ENCODE measurements at regions not wholly inside any gene's neighbourhood (a gene's known extent, or its start where the extent isn't known, plus 50 kb on each side); places are given as distances from the start of the nearest gene placed in this dataset.

- H3K4me1 ChIP-seq = no peaks in the 10 kb centered on the region
- H3K27me3 ChIP-seq = no peaks in the 10 kb centered on the region
- H3K4me3 ChIP-seq = no peak overlapping the region
- H3K27ac ChIP-seq = no peak overlapping the region
- no peaks in the 10 kb centered on the region for H3K36me3 ChIP-seq
- no peak for TF ChIP-seq POLR2A (IDR thresholded peaks at IDR 0.05)
- TF ChIP-seq CTCF (IDR thresholded peaks at IDR 0.05) = no peak
- no peak for TF ChIP-seq POLR2AphosphoS5 (IDR thresholded peaks at IDR 0.05)
- TF ChIP-seq EP300 (IDR thresholded peaks at IDR 0.05) = no peak
- no peaks in the 10 kb centered on the region for H3K9me3 ChIP-seq
- no peak for DNase-seq (ENCODE audit: low spot score in 2 of 2)
- WGBS = 51% methylated on average over 3 of the region's 3 CpGs
Measured at GRCh38 chr13:54591540-54591939, 1562.9 kb downstream of the OLFM4 start.

- DNase-seq (ENCODE audit: low spot score in 2 of 2) = no peak
- Histone ChIP-seq H3K4me3 (no peak overlapping the region), H3K27ac (no peak overlapping the region), H3K36me3 (no peaks in the 10 kb centered on the region), H3K4me1 (no peaks in the 10 kb centered on the region), H3K9me3 (no peaks in the 10 kb centered on the region), H3K27me3 (no peaks in the 10 kb centered on the region)
- 98% methylated on average over 2 of the region's 2 CpGs for WGBS
- no peak for TF ChIP-seq POLR2A (IDR thresholded peaks at IDR 0.05)
- TF ChIP-seq CTCF (IDR thresholded peaks at IDR 0.05) = no peak
- no peak for TF ChIP-seq EP300 (IDR thresholded peaks at IDR 0.05)
- no peak for TF ChIP-seq POLR2AphosphoS5 (IDR thresholded peaks at IDR 0.05)
Measured at GRCh38 chr13:54592201-54592600, 1563.6 kb downstream of the OLFM4 start.

GRCh38 chr13:54593504-54593903 lies 1564.9 kb downstream of the OLFM4 start:
- H3K4me3 ChIP-seq = no peak overlapping the region

GRCh38 chr13:54597540-54598088 lies 1569.0 kb downstream of the OLFM4 start:
- Histone ChIP-seq H3K9me3 (peaks cover under 1% of the 10 kb centered on the region), H3K4me1 (no peaks in the 10 kb centered on the region), H3K4me3 (no peak overlapping the region), H3K27me3 (no peaks in the 10 kb centered on the region), H3K27ac (no peak overlapping the region), H3K36me3 (no peaks in the 10 kb centered on the region)
- DNase-seq (ENCODE audit: low spot score in 2 of 2) = no peak
- TF ChIP-seq CTCF (IDR thresholded peaks at IDR 0.05) (no peak), EP300 (IDR thresholded peaks at IDR 0.05) (no peak), POLR2A (IDR thresholded peaks at IDR 0.05) (no peak), POLR2AphosphoS5 (IDR thresholded peaks at IDR 0.05) (no peak)
- 72% methylated on average over 4 of the region's 4 CpGs for WGBS

More at GRCh38 chr13:54593504-54593903, 1564.9 kb downstream of the OLFM4 start:
- no peak for DNase-seq (ENCODE audit: low spot score in 2 of 2)
- no peaks in the 10 kb centered on the region for H3K4me1 ChIP-seq
- H3K27ac ChIP-seq = no peak overlapping the region
- TF ChIP-seq POLR2A (IDR thresholded peaks at IDR 0.05) (no peak), EP300 (IDR thresholded peaks at IDR 0.05) (no peak), CTCF (IDR thresholded peaks at IDR 0.05) (no peak), POLR2AphosphoS5 (IDR thresholded peaks at IDR 0.05) (no peak)
- H3K9me3 ChIP-seq = no peaks in the 10 kb centered on the region
- H3K36me3 ChIP-seq = no peaks in the 10 kb centered on the region
- no peaks in the 10 kb centered on the region for H3K27me3 ChIP-seq
- WGBS = no CpG with 5 or more reads among the region's 3 CpGs

- WGBS = 14% methylated on average over 1 of the region's 1 CpG
- peaks cover 6% of the 10 kb centered on the region for H3K9me3 ChIP-seq
- H3K4me1 ChIP-seq = no peaks in the 10 kb centered on the region
- no peak overlapping the region for H3K4me3 ChIP-seq
- no peak for DNase-seq (ENCODE audit: low spot score in 2 of 2)
- H3K27me3 ChIP-seq = no peaks in the 10 kb centered on the region
- no peaks in the 10 kb centered on the region for H3K36me3 ChIP-seq
- no peak for TF ChIP-seq POLR2AphosphoS5 (IDR thresholded peaks at IDR 0.05)
- no peak for TF ChIP-seq POLR2A (IDR thresholded peaks at IDR 0.05)
- no peak for TF ChIP-seq CTCF (IDR thresholded peaks at IDR 0.05)
- no peak for TF ChIP-seq EP300 (IDR thresholded peaks at IDR 0.05)
- H3K27ac ChIP-seq = no peak overlapping the region
Measured at GRCh38 chr13:54599413-54599812, 1570.8 kb downstream of the OLFM4 start.

Data from suprapubic skin (tissue), 4 donors.